Esophagus muscularis mucosa (tissue), 3 donors: ENCODE measurements at regions not wholly inside any gene's neighbourhood (a gene's known extent, or its start where the extent isn't known, plus 50 kb on each side); places are given as distances from the start of the nearest gene placed in this dataset.

Source experiments
- POLR2A ChIP-seq: fragments of 450-650 bp; IDR thresholded peaks from one replicate; pipeline ENCODE4 v1.6.1; 2017; ENCODE audit warnings: antibody characterized with exemption, moderate library complexity, mild to moderate bottlenecking, low read depth
- TF ChIP-seq, protein P1 (sequence below), 3 experiments: fragments of 200-600 bp in 2 of 3; fragments of 450-650 bp in 1 of 3; sonication (generic) in 2 of 3; IDR thresholded peaks; one replicate each; pipeline ENCODE4 v1.5.1; 2017 to 2019; ENCODE audit warnings: antibody characterized with exemption in 3 of 3, mild to moderate bottlenecking in 2 of 3, moderate library complexity in 1 of 3

DNA sequence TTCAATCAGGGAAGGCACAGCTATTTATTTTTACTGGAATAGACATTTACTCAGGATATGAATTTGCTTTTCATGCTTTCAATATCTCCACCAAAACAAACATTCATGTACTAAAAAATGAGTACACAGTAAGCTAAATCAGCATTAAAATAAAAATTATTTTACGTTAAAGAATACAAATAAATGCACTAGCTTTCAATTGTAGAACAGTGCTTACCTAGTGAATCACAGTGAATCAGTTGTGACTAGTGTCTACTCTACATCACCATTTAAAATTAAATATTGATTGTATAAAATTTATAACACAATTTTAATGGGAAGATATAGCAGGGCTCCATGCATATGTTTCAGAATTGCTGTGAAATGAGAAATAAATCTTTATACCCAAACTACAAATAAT, 929.6 kb upstream of the ATXN8OS start:
- TF ChIP-seq, protein P1, sequence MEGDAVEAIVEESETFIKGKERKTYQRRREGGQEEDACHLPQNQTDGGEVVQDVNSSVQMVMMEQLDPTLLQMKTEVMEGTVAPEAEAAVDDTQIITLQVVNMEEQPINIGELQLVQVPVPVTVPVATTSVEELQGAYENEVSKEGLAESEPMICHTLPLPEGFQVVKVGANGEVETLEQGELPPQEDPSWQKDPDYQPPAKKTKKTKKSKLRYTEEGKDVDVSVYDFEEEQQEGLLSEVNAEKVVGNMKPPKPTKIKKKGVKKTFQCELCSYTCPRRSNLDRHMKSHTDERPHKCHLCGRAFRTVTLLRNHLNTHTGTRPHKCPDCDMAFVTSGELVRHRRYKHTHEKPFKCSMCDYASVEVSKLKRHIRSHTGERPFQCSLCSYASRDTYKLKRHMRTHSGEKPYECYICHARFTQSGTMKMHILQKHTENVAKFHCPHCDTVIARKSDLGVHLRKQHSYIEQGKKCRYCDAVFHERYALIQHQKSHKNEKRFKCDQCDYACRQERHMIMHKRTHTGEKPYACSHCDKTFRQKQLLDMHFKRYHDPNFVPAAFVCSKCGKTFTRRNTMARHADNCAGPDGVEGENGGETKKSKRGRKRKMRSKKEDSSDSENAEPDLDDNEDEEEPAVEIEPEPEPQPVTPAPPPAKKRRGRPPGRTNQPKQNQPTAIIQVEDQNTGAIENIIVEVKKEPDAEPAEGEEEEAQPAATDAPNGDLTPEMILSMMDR (IDR thresholded peaks at IDR 0.05): no peak
- no peak for TF ChIP-seq POLR2A
